ENCODE measurements at regions not wholly inside any gene's neighbourhood (a gene's known extent, or its start where the extent isn't known, plus 50 kb on each side); places are given as distances from the start of the nearest gene placed in this dataset.

DNA sequence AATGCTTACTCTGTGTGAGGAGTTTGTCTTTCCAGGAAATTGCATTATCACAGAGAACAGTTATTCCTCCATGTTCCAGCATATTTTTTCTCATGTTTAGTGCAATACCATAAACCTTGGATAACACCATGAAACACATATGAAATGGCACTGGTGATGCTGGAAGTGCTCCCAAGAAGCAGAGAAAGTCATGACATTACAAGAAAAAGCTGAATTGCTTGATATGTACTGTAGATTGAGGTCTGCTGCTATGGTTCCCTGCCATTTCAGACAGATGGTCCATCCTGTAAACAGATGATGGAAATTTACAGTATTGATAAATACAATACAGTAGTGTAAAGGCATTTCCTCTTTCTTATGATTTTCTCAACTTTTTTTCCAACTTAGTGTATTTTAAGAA is 422.1 kb downstream of the LRRIQ3 start:
- Mint-ChIP-seq H3K9me3 (peaks cover 9% of the 10 kb centered on the region), H3K27me3 (no peaks in the 10 kb centered on the region), H3K4me3 (no peak overlapping the region), H3K27ac (no peak overlapping the region), H3K4me1 (ENCODE audit: low read depth) (no peaks in the 10 kb centered on the region), H3K36me3 (ENCODE audit: low read depth) (no peaks in the 10 kb centered on the region)
- intact Hi-C loops (cut with micrococcal nuclease): no loop called here

DNA sequence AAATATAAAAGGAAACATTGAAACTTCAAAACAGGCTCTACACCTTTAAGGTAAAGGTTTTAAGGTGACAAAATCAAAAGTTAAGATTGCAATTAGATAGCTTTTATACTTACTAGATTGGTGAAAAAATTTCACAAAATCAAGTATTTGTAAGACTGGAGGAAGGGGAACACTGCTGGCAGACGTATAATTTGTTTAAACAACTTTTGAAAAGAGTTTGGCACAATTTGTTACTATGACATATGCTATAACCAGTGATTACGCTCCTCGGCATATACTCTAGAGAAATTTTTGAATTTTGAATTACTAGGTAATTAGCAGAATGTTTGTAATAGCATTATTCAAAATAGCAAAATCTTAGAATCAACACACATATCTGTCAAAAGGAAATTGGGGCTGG is 425.0 kb downstream of the LRRIQ3 start:
- Mint-ChIP-seq H3K27me3 (no peaks in the 10 kb centered on the region), H3K9me3 (peaks cover 17% of the 10 kb centered on the region), H3K4me1 (ENCODE audit: low read depth) (no peaks in the 10 kb centered on the region), H3K4me3 (no peak overlapping the region), H3K36me3 (ENCODE audit: low read depth) (no peaks in the 10 kb centered on the region), H3K27ac (no peak overlapping the region)
- intact Hi-C loops (cut with micrococcal nuclease): no loop called here

DNA sequence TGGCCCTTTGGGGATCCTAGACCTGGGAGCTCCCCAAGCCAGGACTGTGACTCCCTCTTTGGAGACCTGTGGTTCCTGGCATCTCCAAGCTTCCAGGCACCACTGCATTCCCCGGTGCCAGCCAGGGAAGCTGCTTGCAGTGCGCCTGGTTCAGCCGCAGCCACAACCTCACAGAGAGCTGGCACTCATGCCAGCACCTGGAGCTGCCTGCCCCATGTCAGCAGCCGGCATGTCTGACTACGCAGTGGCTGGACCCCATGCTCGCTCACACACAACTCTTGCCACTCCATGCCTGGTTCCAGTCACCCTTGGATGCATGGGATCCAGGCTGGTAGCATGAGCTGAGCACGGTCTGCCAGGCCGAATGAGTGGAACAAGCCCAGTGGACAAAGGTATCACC is 426.6 kb downstream of the LRRIQ3 start:
- intact Hi-C loops (cut with micrococcal nuclease): no loop called here
- H3K9me3 Mint-ChIP-seq: peaks cover 17% of the 10 kb centered on the region
- H3K27ac Mint-ChIP-seq: no peak overlapping the region
- H3K36me3 Mint-ChIP-seq (ENCODE audit: low read depth): no peaks in the 10 kb centered on the region
- H3K4me1 Mint-ChIP-seq (ENCODE audit: low read depth): no peaks in the 10 kb centered on the region
- H3K27me3 Mint-ChIP-seq: no peaks in the 10 kb centered on the region
- no peak overlapping the region for H3K4me3 Mint-ChIP-seq

DNA sequence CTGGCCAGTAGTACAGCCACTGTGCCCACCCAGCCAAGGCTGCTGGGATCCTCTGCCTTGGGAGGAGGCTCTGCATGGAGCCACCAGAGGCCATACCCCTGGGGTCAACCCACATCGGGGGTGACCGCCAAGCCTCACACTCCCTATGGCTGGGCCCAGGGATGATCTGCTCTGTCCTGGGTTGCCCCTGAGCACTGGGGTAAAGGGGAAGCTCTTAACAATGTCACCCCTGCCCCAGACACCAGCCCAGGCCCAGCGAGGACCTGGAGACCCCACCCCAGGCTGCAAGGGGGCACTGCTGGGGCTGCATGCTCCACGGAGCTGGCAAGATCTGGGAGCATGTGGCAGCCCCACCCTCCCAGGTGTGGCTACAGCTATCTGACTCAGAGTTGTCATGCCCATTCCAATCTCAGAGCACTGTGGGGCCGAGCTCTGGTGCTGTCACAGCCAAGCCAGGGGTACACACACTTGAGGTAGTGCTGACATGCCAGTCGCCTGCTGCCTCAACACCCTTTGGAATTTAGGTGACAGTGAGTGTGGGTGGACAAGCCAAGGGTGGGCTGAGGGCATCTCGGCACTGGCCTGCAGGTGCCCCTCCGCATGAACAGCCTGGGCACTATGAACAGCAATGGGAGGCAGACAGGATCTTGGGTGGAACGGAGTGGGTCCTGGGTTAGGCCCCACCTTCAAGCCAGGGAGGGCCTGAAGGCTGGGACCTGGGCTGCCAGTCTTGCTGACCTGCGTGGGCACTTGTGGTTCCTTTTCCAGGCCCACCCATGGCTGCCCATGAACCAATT is 427.7 kb downstream of the LRRIQ3 start:
- no peaks in the 10 kb centered on the region for H3K4me1 Mint-ChIP-seq (ENCODE audit: low read depth)

DNA sequence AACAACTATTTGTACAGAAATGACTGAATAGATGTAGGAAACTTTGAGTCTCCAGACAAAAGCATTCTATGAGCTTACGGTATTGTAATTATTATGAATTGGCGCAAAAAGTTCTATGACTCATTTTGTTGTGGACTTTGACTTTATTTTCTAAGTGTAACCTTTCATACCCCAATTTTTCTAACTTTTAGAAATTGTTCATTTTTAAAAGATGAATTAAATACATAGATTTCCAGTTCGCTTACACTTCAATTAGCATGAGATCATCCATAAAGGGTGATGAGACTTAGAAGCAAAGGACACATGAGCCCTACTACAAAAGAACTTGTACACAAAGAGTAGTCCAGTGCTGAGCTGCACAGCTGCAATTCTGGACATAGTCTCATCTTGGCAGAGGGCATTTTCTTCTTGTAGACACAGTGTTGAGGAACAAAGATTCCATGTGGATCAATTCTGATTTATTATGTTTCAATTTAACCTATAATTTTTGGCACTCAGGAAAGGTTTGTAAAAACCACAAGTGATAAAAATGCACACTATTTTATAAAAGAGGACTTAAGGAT is 431.1 kb downstream of the LRRIQ3 start:
- no peaks in the 10 kb centered on the region for H3K27me3 Mint-ChIP-seq
- no peak overlapping the region for H3K4me3 Mint-ChIP-seq
- peaks cover 17% of the 10 kb centered on the region for H3K9me3 Mint-ChIP-seq
- intact Hi-C loops (cut with micrococcal nuclease): no loop called here
- H3K36me3 Mint-ChIP-seq (ENCODE audit: low read depth): no peaks in the 10 kb centered on the region
- H3K27ac Mint-ChIP-seq: no peak overlapping the region
- H3K4me1 Mint-ChIP-seq (ENCODE audit: low read depth): no peaks in the 10 kb centered on the region

More for the DNA sequence above, 427.7 kb downstream of the LRRIQ3 start:
- Mint-ChIP-seq H3K27me3 (no peaks in the 10 kb centered on the region), H3K36me3 (ENCODE audit: low read depth) (no peaks in the 10 kb centered on the region), H3K4me3 (no peak overlapping the region), H3K9me3 (peaks cover 17% of the 10 kb centered on the region), H3K27ac (no peak overlapping the region)
- intact Hi-C loops (cut with micrococcal nuclease): no loop called here

DNA sequence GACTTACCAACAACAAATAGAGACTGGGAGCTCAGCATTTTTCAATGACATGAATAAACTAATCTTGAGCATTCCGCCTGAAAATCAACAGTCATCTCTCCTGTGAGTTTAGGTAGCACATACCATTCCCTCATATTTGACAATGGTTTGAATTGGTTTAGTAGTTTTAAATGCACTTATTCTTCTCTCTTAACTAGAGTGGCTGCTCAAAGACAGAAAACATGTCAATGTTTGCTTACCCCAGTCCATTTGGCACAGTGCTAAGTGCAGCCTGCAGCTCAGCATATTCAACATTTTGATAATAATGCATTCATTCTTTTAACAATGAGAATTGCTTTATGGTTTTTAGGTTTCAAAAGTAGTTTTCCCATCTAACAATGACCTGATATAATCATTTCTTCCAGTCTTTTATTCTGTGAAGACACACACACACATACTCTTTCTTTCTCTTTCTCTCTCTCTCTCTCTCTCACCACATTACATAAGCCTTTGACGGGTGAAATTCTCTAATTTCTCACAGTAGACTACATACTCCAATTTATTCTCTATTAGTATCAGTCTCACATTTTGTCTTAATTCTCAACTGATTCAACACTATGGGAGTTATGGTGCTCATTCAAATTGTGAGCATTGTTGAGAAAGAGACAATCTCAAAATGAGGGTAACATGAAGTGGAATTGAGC is 432.3 kb downstream of the LRRIQ3 start:
- Mint-ChIP-seq H3K4me3 (no peak overlapping the region), H3K9me3 (peaks cover 8% of the 10 kb centered on the region), H3K36me3 (ENCODE audit: low read depth) (no peaks in the 10 kb centered on the region), H3K27ac (no peak overlapping the region), H3K4me1 (ENCODE audit: low read depth) (no peaks in the 10 kb centered on the region), H3K27me3 (no peaks in the 10 kb centered on the region)
- intact Hi-C loops (cut with micrococcal nuclease): no loop called here

DNA sequence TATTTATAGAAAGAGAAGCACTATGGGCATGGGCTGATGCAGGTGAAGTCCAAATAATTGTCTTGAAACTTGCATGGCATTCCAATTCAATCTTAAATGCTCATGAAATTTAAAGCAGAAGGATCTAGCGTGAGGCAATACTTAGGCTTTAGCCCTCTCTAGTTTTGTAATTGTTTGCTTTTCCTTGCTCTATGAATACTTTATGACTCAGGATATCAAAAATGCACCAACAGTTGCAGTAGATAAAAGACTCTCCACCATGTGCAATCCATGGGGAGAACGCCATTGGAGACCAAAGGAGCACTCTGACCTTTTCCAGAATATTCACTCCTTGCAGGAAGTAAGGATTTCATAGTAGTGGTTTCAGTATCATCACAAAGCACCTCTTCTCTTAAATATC is 436.4 kb downstream of the LRRIQ3 start:
- H3K4me3 Mint-ChIP-seq: no peak overlapping the region
- intact Hi-C loops (cut with micrococcal nuclease): no loop called here
- peaks cover 9% of the 10 kb centered on the region for H3K9me3 Mint-ChIP-seq
- no peaks in the 10 kb centered on the region for H3K4me1 Mint-ChIP-seq (ENCODE audit: low read depth)
- H3K27ac Mint-ChIP-seq: no peak overlapping the region
- no peaks in the 10 kb centered on the region for H3K36me3 Mint-ChIP-seq (ENCODE audit: low read depth)
- no peaks in the 10 kb centered on the region for H3K27me3 Mint-ChIP-seq

DNA sequence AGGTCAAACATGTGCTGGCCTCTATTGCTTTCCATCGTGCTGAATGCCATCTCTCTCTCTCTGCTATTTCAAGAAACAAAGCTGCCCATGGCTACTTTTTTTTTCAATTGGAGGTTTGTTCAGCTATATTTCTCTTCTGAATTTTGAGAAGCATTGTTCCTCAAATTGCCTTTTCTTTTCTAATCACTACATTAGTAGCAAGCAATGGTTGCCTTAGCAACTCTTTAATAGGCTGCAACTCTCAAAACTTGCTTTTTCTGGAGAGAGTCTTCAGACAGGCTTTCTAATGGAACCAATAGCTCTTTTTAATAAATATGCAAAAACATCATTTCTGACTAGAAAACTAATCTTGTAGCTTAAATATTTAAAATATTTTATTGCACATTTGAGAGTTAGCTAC is 439.0 kb downstream of the LRRIQ3 start:
- Mint-ChIP-seq H3K27me3 (no peaks in the 10 kb centered on the region), H3K36me3 (ENCODE audit: low read depth) (no peaks in the 10 kb centered on the region), H3K9me3 (peaks cover 17% of the 10 kb centered on the region), H3K4me3 (no peak overlapping the region), H3K4me1 (ENCODE audit: low read depth) (no peaks in the 10 kb centered on the region), H3K27ac (no peak overlapping the region)
- intact Hi-C loops (cut with micrococcal nuclease): loop anchor here (10.0 kb wide), 1 partner anchor 56 kb away; no protein-coding TSS in a partner anchor

DNA sequence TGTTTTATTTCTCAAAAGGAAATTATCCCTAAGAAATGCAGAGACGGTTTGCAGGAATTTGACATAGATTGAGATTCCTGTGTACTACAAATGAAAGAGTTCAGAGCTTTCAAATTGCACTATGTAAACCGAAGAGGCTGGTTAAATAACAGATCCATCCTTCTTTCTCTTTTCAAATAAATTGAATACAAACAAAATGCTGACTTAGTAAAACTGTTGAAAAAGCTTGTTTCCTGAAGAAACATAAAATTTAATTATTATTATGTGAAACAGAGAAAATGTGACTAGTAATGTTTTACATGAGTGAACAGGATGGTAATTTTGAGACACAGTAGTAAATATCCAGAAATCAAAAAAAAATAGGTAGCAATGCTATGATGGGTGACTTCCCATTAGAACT is 441.2 kb downstream of the LRRIQ3 start:
- Mint-ChIP-seq H3K27me3 (no peaks in the 10 kb centered on the region), H3K9me3 (peaks cover 23% of the 10 kb centered on the region), H3K4me3 (no peak overlapping the region), H3K4me1 (ENCODE audit: low read depth) (no peaks in the 10 kb centered on the region), H3K36me3 (ENCODE audit: low read depth) (no peaks in the 10 kb centered on the region), H3K27ac (no peak overlapping the region)
- intact Hi-C loops (cut with micrococcal nuclease): loop anchor here (10.0 kb wide), 1 partner anchor 58 kb away; no protein-coding TSS in a partner anchor

DNA sequence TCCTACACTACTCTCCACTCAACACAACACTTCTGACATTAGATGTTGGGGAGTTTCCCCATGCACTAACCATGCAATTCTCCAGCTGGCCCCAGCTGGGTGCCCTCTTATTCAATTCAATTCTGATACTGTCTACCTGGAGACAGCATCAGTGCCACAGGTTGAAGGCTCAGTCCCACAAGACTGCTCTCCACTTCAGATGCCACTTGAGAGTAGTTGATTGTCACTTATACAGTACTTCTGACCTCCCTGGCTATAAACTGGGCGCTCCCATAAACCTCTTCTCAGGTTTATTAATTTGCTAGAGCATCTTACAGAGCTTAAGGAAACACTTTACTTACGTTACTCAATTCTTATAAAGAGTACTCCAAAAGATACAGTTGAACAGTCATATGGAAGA is 442.3 kb downstream of the LRRIQ3 start:
- Mint-ChIP-seq H3K27ac (no peak overlapping the region), H3K36me3 (ENCODE audit: low read depth) (no peaks in the 10 kb centered on the region), H3K4me3 (no peak overlapping the region), H3K9me3 (peaks cover 28% of the 10 kb centered on the region), H3K27me3 (no peaks in the 10 kb centered on the region), H3K4me1 (ENCODE audit: low read depth) (no peaks in the 10 kb centered on the region)
- intact Hi-C loops (cut with micrococcal nuclease): loop anchor here (10.0 kb wide), 1 partner anchor 59 kb away; no protein-coding TSS in a partner anchor

DNA sequence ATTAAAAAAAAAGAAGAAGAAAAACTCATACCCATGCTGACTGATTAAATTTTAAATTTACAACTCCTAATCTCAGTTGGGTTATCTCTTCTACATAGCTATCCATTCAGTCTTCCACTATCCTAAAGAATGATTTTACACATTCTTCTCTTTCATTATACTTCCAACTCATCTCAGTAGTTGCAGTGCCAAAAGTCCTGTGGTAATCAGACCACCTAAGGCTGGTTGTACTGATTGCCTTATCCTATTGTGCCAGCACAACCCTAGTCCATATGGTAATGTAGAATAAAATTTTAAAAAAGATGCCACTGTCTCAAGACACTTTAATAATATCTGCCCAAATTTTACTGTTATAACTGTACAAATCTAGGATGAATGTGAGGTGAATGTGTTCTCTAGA is 448.0 kb downstream of the LRRIQ3 start:
- Mint-ChIP-seq H3K27ac (no peak overlapping the region), H3K4me1 (ENCODE audit: low read depth) (no peaks in the 10 kb centered on the region), H3K27me3 (no peaks in the 10 kb centered on the region), H3K36me3 (ENCODE audit: low read depth) (no peaks in the 10 kb centered on the region), H3K9me3 (peaks cover 44% of the 10 kb centered on the region), H3K4me3 (no peak overlapping the region)
- intact Hi-C loops (cut with micrococcal nuclease): loop anchor here (10.0 kb wide), 1 partner anchor 65 kb away; no protein-coding TSS in a partner anchor

DNA sequence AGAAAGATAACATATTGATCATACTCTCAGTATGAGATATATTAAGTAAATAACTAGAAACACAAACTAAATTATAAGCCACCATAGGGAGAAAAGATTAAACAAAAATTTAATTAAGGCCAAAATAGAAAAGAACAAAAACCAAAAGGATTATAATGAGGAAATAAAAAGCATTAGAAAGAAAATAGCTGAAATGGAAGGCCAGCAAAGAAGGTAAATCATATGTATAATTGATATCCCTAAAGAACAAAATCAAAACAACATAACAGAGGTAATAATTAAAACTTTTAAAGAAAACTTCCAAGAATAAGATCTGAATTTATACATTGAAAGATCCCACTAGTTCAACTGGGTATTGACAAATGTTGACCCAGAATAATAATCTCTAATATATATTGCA is 453.0 kb downstream of the LRRIQ3 start:
- Mint-ChIP-seq H3K36me3 (ENCODE audit: low read depth) (no peaks in the 10 kb centered on the region), H3K9me3 (peaks cover 48% of the 10 kb centered on the region), H3K4me1 (ENCODE audit: low read depth) (no peaks in the 10 kb centered on the region), H3K27me3 (no peaks in the 10 kb centered on the region), H3K4me3 (no peak overlapping the region), H3K27ac (no peak overlapping the region)
- intact Hi-C loops (cut with micrococcal nuclease): no loop called here

DNA sequence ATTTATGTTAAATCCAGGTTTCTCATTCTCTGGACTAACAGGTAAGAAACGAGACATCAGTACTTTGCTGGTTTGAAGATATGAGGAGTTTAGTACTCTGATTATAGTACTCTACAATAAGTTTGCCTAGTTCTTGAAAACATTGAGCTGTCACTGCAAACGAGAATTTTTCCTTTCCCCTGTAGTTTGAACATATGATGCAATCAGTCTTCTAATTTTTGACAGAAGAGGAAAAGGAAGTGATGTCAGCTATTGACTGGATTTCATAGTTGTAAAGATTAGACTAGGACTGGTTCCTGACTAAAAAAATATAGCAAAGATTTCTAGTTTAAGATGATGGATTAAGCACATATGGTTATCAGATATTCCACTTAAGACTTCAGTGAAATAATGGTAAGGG is 461.9 kb downstream of the LRRIQ3 start:
- no peaks in the 10 kb centered on the region for H3K36me3 Mint-ChIP-seq (ENCODE audit: low read depth)
- H3K27me3 Mint-ChIP-seq: no peaks in the 10 kb centered on the region

DNA sequence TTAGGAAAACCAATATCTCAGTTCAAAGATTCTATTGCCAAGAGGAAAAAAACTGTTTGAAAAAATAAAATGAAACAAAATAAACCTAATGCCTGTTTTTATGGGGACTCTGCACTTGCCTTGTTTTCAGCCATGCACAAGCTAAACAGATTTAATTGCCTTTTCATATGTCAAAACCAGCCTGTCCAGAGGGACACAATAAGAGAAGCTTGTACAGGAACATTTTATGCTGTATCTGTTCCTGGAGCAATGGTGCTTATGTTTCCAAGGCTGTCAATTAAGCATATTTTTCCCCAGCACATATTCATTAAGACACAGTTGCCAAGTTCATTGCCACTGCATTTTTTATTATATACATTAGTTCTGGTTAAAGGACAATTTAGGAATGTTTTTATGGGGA is 470.9 kb downstream of the LRRIQ3 start:
- Mint-ChIP-seq H3K4me3 (no peak overlapping the region), H3K27me3 (no peaks in the 10 kb centered on the region), H3K27ac (no peak overlapping the region), H3K4me1 (ENCODE audit: low read depth) (no peaks in the 10 kb centered on the region), H3K9me3 (peaks cover 22% of the 10 kb centered on the region), H3K36me3 (ENCODE audit: low read depth) (no peaks in the 10 kb centered on the region)
- intact Hi-C loops (cut with micrococcal nuclease): no loop called here

More for the DNA sequence above, 461.9 kb downstream of the LRRIQ3 start:
- Mint-ChIP-seq H3K4me3 (no peak overlapping the region), H3K4me1 (ENCODE audit: low read depth) (no peaks in the 10 kb centered on the region), H3K27ac (no peak overlapping the region), H3K9me3 (peaks cover 17% of the 10 kb centered on the region)
- intact Hi-C loops (cut with micrococcal nuclease): no loop called here
